Esophagus (tissue), 2 donors: ENCODE measurements at regions not wholly inside any gene's neighbourhood (a gene's known extent, or its start where the extent isn't known, plus 50 kb on each side); places are given as distances from the start of the nearest gene placed in this dataset.

ENCODE experiments used
- H3K27ac ChIP-seq, 2 donors: one replicate each; pipeline ENCODE4 v1.5.1; 2013; ENCODE audit warnings: low read depth in 2 of 2, mild to moderate bottlenecking in 2 of 2, inconsistent platforms in 1 of 2, low read length in 1 of 2, moderate library complexity in 1 of 2
- H3K27me3 ChIP-seq, 2 donors: one replicate each; pipeline ENCODE4 v1.6.1; 2013; ENCODE audit warnings: low read length in 2 of 2, control low read depth in 1 of 2, mild to moderate bottlenecking in 1 of 2; ENCODE audit not compliant: insufficient read depth in 2 of 2, control insufficient read depth in 1 of 2
- H3K36me3 ChIP-seq, 2 donors: one replicate each; pipeline ENCODE4 v1.6.1; 2013; ENCODE audit warnings: low read length in 1 of 2; ENCODE audit not compliant: control insufficient read depth in 2 of 2, insufficient read depth in 2 of 2
- H3K4me1 ChIP-seq, 2 donors: one replicate each; pipeline ENCODE4 v1.6.1; 2013; ENCODE audit warnings: low read length in 1 of 2; ENCODE audit not compliant: control insufficient read depth in 2 of 2, insufficient read depth in 2 of 2
- H3K4me3 ChIP-seq, 2 donors: one replicate each; pipeline ENCODE4 v1.5.1; 2013; ENCODE audit warnings: low read length in 2 of 2, mild to moderate bottlenecking in 2 of 2, low read depth in 1 of 2, moderate library complexity in 1 of 2
- H3K9me3 ChIP-seq, 2 donors: one replicate each; pipeline ENCODE4 v1.6.1; 2013; ENCODE audit warnings: mild to moderate bottlenecking in 2 of 2, low read depth in 1 of 2, low read length in 1 of 2, moderate library complexity in 1 of 2; ENCODE audit not compliant: control insufficient read depth in 2 of 2, insufficient read depth in 1 of 2
- WGBS, 2 donors: extraction: QIAGEN DNeasy Blood & Tissue Kit; methylation state at CpG; one replicate each; pipeline ENCODE4 v1.1.7; 2013; 5-methylcytosine and 5-hydroxymethylcytosine counted together
- donor health status: healthy with polysubstance abuse.
- donor health status: Bipolar disorder and iron deficiency.

- no peak overlapping the region for H3K27ac ChIP-seq
- H3K36me3 ChIP-seq = no peaks in the 10 kb centered on the region
- H3K4me3 ChIP-seq = no peak overlapping the region
- H3K4me1 ChIP-seq = no peaks in the 10 kb centered on the region
- WGBS, 2 donors = 41 to 55% methylated on average over 1 of the region's 1 CpG
- no peaks in the 10 kb centered on the region for H3K27me3 ChIP-seq
- H3K9me3 ChIP-seq = no peaks in the 10 kb centered on the region
Observed at GRCh38 chr10:83852146-83852545, 287.2 kb upstream of the GHITM start.

DNA sequence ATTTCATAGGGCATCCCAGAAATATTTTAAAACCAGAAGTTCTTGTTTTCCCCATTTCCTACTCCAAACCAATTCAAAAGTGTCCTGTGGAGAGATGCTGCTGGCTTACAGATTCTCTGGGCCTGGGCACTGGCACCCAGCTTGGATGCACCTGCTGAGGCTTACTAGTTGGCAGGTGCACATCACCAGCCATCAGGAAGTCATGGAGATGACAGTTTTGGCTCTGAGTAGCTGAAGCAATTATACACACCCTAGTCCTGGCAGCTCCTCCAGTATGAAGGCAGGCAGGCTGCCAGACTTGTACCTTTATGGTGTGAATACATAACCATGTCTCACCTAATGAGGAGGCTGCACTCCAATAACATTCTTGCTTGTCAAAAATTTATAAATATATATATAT lies 276.6 kb upstream of the GHITM start:
- Histone ChIP-seq H3K36me3 (no peaks in the 10 kb centered on the region), H3K4me1 (no peaks in the 10 kb centered on the region), H3K4me3 (no peak overlapping the region), H3K27me3 (no peaks in the 10 kb centered on the region), H3K9me3 (no peaks in the 10 kb centered on the region), H3K27ac (no peak overlapping the region)

GRCh38 chr10:83863283-83863966 lies 275.9 kb upstream of the GHITM start:
- no peaks in the 10 kb centered on the region for H3K4me1 ChIP-seq
- no peaks in the 10 kb centered on the region for H3K27me3 ChIP-seq
- H3K9me3 ChIP-seq = no peaks in the 10 kb centered on the region
- 93% methylated on average over 7 of the region's 7 CpGs for WGBS, 2 donors
- no peak overlapping the region for H3K27ac ChIP-seq
- H3K4me3 ChIP-seq = no peak overlapping the region
- H3K36me3 ChIP-seq = no peaks in the 10 kb centered on the region

DNA sequence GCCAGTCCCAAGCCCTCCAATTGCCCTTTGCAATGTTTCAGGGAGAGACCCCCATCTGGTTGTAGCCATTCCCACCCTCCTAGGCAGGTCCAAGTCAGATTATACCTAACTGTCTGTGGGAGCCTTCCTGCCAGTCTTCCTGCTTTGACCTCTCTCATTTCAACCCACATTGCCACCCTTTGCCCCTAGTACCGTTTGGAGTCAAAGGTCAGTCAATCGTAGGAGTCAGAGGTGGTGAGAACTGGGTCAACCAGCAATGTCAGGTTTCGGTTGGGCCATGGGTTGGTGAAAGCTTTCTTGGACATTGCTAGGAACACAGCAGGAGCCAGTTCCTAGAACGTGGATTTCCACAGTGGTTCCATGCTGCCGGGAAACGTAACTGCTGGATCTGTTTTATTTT lies 269.4 kb upstream of the GHITM start:
- Histone ChIP-seq H3K36me3 (no peaks in the 10 kb centered on the region), H3K27me3 (no peaks in the 10 kb centered on the region), H3K4me3 (no peak overlapping the region), H3K9me3 (no peaks in the 10 kb centered on the region), H3K4me1 (no peaks in the 10 kb centered on the region), H3K27ac (no peak overlapping the region)
- WGBS, 2 donors = 86 to 90% methylated on average over 6 of the region's 6 CpGs

DNA sequence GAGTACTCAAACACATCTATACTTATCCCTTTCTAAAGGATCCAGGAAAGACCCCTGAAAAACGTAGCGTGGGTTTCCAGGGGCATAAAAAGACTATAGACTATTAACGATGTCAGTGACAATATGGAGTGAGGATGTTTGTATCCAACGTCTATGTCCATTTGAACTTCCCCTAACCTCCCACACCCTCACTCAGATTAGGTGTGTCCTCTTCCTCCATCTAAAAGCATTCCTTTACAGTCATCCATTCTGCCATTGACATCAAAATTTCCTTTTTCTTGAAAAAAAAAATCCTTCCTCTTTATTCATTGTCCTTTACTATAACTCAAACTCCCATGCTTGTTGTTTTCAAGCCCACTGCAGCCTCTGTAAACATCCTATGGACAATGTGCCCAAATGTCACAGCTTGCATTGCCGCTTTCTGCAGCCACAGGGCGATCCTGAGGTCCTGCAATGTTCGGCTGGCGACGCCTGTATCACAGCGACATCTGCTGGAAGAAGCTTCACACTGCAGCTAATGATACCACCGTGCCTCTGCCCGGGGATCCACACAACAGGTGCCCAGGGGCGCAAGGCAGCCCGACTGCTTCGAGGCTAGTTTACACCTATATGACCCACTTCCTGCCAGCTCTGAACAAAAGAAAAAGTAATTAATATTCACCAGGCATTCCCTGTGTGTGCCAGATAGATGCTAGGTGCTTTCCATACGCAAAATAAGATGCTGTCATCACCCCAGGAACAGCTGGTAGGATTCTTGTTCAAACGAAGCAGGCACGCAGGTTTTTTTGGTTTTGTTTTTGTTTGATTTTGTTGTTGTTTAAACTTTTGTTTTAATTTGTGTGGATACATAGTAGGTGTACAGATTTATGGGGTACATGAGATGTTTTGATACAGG lies 267.9 kb upstream of the GHITM start:
- Histone ChIP-seq H3K9me3 (no peaks in the 10 kb centered on the region), H3K36me3 (no peaks in the 10 kb centered on the region), H3K27me3 (no peaks in the 10 kb centered on the region), H3K27ac (no peak overlapping the region), H3K4me3 (no peak overlapping the region), H3K4me1 (no peaks in the 10 kb centered on the region)
- 23 to 25% methylated on average over 18 of the region's 18 CpGs for WGBS, 2 donors

DNA sequence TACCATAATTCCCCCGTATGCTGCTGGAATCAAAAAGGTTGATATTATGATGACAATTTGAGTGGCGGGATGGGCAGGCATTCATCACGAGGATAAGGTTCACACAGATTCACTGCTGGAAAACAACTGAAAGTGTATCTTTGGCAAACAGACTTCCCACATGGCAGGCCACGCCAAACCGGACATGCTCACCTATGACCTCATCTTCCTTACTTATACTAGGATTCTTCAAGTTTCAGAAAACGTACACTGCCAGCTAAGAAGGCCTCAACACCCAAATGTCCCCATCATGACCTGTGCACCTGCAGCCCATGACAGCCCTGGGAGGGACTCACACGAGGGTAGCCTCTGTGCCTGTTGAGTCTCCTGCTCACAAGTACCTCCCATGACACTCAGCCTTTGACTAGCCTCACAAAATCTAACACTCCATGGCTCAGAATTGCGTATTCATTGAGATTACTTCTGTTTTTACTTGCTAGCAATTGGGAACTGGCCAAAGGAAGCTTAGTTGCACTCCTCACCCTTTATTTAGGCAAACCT lies 259.0 kb upstream of the GHITM start:
- WGBS, 2 donors = 67 to 76% methylated on average over 8 of the region's 8 CpGs
- Histone ChIP-seq H3K4me1 (no peaks in the 10 kb centered on the region), H3K27me3 (no peaks in the 10 kb centered on the region), H3K4me3 (no peak overlapping the region), H3K36me3 (no peaks in the 10 kb centered on the region), H3K9me3 (peaks cover 0 to 4% of the 10 kb centered on the region in 2 donors), H3K27ac (no peak overlapping the region)

DNA sequence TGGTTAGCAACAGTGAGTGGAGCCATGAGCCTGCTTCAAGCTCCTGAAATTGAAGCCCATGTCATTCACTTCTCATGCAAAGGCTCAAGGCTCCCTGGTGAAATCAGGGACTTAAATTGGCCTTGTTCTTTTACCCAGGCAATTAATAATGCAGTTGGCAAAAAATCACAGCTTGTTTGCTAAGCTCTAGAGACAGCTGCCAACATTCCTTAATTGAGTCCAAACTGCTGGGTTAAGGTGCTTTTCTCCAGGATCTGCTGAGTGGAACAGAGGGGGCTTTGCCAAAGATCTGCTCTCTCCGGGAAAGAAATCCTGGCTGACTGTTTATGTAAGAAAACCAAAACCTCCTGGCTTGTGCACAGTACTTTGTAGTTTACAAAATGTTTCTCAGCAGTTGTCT lies 257.6 kb upstream of the GHITM start:
- WGBS, 2 donors = 7 to 15% methylated on average over 1 of the region's 1 CpG
- H3K27me3 ChIP-seq = no peaks in the 10 kb centered on the region
- peaks cover 0 to 4% of the 10 kb centered on the region in 2 donors for H3K9me3 ChIP-seq
- no peak overlapping the region for H3K4me3 ChIP-seq
- no peaks in the 10 kb centered on the region for H3K36me3 ChIP-seq
- no peaks in the 10 kb centered on the region for H3K4me1 ChIP-seq
- H3K27ac ChIP-seq = no peak overlapping the region

- H3K4me3 ChIP-seq = no peak overlapping the region
- H3K4me1 ChIP-seq = no peaks in the 10 kb centered on the region
- 52 to 62% methylated on average over 5 of the region's 5 CpGs for WGBS, 2 donors
- H3K27ac ChIP-seq = no peak overlapping the region
- peaks cover 0 to 4% of the 10 kb centered on the region in 2 donors for H3K9me3 ChIP-seq
- no peaks in the 10 kb centered on the region for H3K36me3 ChIP-seq
- no peaks in the 10 kb centered on the region for H3K27me3 ChIP-seq
Observed at GRCh38 chr10:83886871-83887270, 252.4 kb upstream of the GHITM start.

GRCh38 chr10:83892737-83893136 lies 246.6 kb upstream of the GHITM start:
- H3K36me3 ChIP-seq = no peaks in the 10 kb centered on the region
- no peaks in the 10 kb centered on the region for H3K27me3 ChIP-seq
- H3K4me3 ChIP-seq = no peak overlapping the region
- no peaks in the 10 kb centered on the region for H3K4me1 ChIP-seq
- 86 to 88% methylated on average over 6 of the region's 6 CpGs for WGBS, 2 donors
- H3K27ac ChIP-seq = no peak overlapping the region
- H3K9me3 ChIP-seq = no peaks in the 10 kb centered on the region
